Fibroblast of villous mesenchyme (primary cell): ENCODE measurements at regions not wholly inside any gene's neighbourhood (a gene's known extent, or its start where the extent isn't known, plus 50 kb on each side); places are given as distances from the start of the nearest gene placed in this dataset.

Experiments used
- DNase-seq: peaks from one replicate; pipeline ENCODE4 v3.0.0-alpha.2; 2010; ENCODE audit warnings: low read depth
- H3K4me3 ChIP-seq: 2 replicates; pipeline ENCODE4 v1.5.1; 2011; ENCODE audit warnings: low read depth, mild to moderate bottlenecking, low read length
- CTCF ChIP-seq: IDR thresholded peaks from 2 replicates; pipeline ENCODE4 v1.5.1; 2012; ENCODE audit warnings: low read depth, mild to moderate bottlenecking, low read length; ENCODE audit not compliant: insufficient read depth

GRCh38 chr21:39041816-39042215 is 141.4 kb downstream of the PSMG1 start:
- no peak for TF ChIP-seq CTCF
- DNase-seq, result no peak
- no peak overlapping the region for H3K4me3 ChIP-seq

DNA sequence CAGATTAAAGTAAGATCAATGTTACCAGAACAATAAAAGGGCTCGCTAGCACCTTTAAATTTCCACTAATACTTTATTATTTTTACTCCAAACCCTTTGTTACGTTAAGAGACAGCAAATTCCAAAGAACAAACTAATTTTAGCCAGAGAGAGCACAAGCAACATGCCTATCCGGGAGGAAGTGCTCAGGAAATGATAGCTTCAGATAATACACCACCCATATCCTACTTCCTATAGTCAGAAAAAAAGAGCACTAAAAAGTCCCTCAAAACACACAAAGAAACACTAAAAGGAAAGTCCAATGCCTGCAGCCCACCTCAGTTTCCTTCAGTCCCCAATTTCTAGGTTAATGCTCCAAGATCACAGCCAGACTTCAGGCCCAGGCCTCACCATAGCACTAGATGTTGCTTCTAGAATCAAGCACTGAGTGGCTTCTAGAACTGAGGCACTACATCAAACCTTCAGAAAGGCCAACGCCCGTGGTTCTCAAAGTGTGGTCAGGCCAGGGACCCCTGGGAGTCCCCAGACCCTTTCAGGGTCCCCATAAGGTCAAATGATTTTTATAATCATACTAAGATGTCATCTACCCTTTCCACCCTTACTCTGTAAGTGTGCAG is 142.6 kb downstream of the PSMG1 start:
- TF ChIP-seq CTCF, result no peak
- no peak overlapping the region for H3K4me3 ChIP-seq
- no peak for DNase-seq

- H3K4me3 ChIP-seq, result no peak overlapping the region
- no peak for TF ChIP-seq CTCF
- no peak for DNase-seq
Observed at GRCh38 chr21:39037807-39038405, 145.3 kb downstream of the PSMG1 start.

DNA sequence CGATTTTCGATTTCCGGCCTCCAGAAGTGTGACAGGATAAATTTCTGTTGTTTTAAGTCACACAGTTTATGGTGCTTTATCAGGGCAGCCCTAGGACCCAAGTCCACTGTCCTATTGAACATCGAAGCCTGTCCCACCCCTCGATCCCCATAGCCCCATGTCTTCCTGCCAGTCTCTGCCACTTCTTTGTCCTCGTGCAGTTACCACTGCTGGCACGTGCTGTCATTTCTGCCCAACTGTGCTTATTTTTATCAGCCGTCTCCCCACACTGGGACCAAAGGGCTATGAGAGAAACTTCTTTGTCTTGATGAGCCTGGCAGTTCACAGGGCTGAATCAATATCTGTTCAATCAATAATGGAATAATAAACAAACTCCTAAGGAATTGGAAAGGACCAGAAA is 146.7 kb downstream of the PSMG1 start:
- TF ChIP-seq CTCF, result no peak

DNA sequence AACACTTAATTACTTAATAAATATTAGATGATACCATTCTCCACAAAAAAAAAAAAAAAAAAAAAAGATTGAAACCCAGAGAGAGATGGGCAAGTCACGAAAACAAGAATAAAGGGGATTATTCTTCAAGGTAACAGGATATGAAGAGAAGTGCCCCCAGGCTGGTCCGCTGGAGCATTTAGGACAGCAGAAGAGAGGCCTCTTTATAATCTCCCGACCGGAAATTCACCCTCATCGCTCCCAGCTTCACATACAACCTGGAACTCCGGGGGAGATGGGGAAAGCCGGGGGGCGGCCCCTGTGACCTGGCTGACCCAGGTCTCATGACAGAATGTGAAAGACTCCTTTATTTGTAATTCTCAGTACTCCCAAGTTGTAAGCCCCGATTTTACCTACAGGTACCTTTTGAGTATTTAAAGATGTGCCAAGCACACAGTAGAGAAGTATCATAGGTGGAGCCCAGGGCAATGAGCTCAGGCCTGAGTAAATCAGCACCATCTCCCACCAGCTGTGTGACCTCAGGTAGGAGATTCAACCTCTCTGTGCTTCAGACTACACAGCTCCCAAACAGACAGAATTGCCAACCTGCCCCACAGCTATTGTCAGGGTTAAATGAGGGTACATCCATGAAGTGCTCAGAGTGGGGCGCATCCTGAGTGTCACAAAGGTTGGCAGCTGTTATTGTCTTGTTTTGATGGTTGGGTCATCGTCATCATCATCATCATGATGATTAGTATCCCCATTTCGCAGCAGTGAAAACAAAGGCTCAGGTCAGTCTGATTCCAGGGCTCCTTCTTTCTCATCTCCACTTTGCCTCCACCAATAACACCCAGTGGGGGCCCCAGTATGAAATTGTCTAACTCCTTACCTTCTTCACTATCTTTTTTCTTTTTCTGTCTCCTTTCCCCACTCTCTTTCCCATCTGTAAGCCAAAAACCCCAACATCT is 148.4 kb downstream of the PSMG1 start:
- no peak overlapping the region for H3K4me3 ChIP-seq
- TF ChIP-seq CTCF, result no peak
- no peak for DNase-seq

More for the DNA sequence above, 146.7 kb downstream of the PSMG1 start:
- DNase-seq, result no peak
- no peak overlapping the region for H3K4me3 ChIP-seq

GRCh38 chr21:39033878-39034589 is 149.2 kb downstream of the PSMG1 start:
- DNase-seq, result peak; percentile 49
- no peak for TF ChIP-seq CTCF
- no peak overlapping the region for H3K4me3 ChIP-seq
